ENCODE measurements at regions not wholly inside any gene's neighbourhood (a gene's known extent, or its start where the extent isn't known, plus 50 kb on each side); places are given as distances from the start of the nearest gene placed in this dataset.

- H3K4me1 ChIP-seq = peaks cover 0 to 1% (median 0%) of the 10 kb centered on the region in 4 donors
- intact Hi-C loops (cut with DNase I; ENCODE audit: low total_unique reads) = no loop called here
Measured at GRCh38 chr9:107721705-107722245, 232.2 kb upstream of the KLF4 start.

GRCh38 chr9:107720501-107720900 lies 230.9 kb upstream of the KLF4 start:
- H3K4me1 ChIP-seq = no peaks in the 10 kb centered on the region
- intact Hi-C loops (cut with DNase I; ENCODE audit: low total_unique reads) = no loop called here
- H3K27ac ChIP-seq = no peak overlapping the region
- H3K4me3 ChIP-seq = no peak overlapping the region
- no peaks in the 10 kb centered on the region for H3K27me3 ChIP-seq
- no peak for DNase-seq
- H3K9me3 ChIP-seq = no peaks in the 10 kb centered on the region
- TF ChIP-seq CTCF (IDR thresholded peaks at IDR 0.05) = no peak
- no peaks in the 10 kb centered on the region for H3K36me3 ChIP-seq

More at GRCh38 chr9:107721705-107722245, 232.2 kb upstream of the KLF4 start:
- H3K27ac ChIP-seq = no peak overlapping the region
- H3K4me3 ChIP-seq = no peak overlapping the region
- no peaks in the 10 kb centered on the region for H3K36me3 ChIP-seq
- no peaks in the 10 kb centered on the region for H3K9me3 ChIP-seq
- no peak for TF ChIP-seq CTCF (IDR thresholded peaks at IDR 0.05)
- H3K27me3 ChIP-seq = no peaks in the 10 kb centered on the region
- no peak for DNase-seq

GRCh38 chr9:107717529-107718314 lies 228.2 kb upstream of the KLF4 start:
- Histone ChIP-seq H3K27ac (no peak overlapping the region), H3K9me3 (no peaks in the 10 kb centered on the region), H3K4me1 (no peaks in the 10 kb centered on the region), H3K4me3 (no peak overlapping the region), H3K36me3 (no peaks in the 10 kb centered on the region), H3K27me3 (no peaks in the 10 kb centered on the region)
- TF ChIP-seq CTCF (IDR thresholded peaks at IDR 0.05) = no peak
- intact Hi-C loops (cut with DNase I; ENCODE audit: low total_unique reads) = no loop called here
- DNase-seq = no peak

- no peak for DNase-seq
- H3K4me3 ChIP-seq = no peak overlapping the region
- intact Hi-C loops (cut with DNase I; ENCODE audit: low total_unique reads) = no loop called here
- H3K36me3 ChIP-seq = no peaks in the 10 kb centered on the region
- H3K9me3 ChIP-seq = no peaks in the 10 kb centered on the region
- no peaks in the 10 kb centered on the region for H3K27me3 ChIP-seq
- H3K4me1 ChIP-seq = peaks cover 0 to 13% (median 3%) of the 10 kb centered on the region in 4 donors
- no peak for TF ChIP-seq CTCF (IDR thresholded peaks at IDR 0.05)
- H3K27ac ChIP-seq = no peak overlapping the region
Measured at GRCh38 chr9:107715740-107716139, 226.2 kb upstream of the KLF4 start.

GRCh38 chr9:107713470-107713869 lies 223.9 kb upstream of the KLF4 start:
- TF ChIP-seq CTCF (IDR thresholded peaks at IDR 0.05) = no peak
- DNase-seq = no peak
- no peaks in the 10 kb centered on the region for H3K36me3 ChIP-seq
- no peaks in the 10 kb centered on the region for H3K27me3 ChIP-seq
- H3K4me3 ChIP-seq = no peak overlapping the region
- H3K27ac ChIP-seq = no peak overlapping the region
- H3K9me3 ChIP-seq = no peaks in the 10 kb centered on the region
- intact Hi-C loops (cut with DNase I; ENCODE audit: low total_unique reads) = no loop called here
- peaks cover 0 to 13% (median 3%) of the 10 kb centered on the region in 4 donors for H3K4me1 ChIP-seq
